ENCODE measurements at regions not wholly inside any gene's neighbourhood (a gene's known extent, or its start where the extent isn't known, plus 50 kb on each side); places are given as distances from the start of the nearest gene placed in this dataset.

DNA sequence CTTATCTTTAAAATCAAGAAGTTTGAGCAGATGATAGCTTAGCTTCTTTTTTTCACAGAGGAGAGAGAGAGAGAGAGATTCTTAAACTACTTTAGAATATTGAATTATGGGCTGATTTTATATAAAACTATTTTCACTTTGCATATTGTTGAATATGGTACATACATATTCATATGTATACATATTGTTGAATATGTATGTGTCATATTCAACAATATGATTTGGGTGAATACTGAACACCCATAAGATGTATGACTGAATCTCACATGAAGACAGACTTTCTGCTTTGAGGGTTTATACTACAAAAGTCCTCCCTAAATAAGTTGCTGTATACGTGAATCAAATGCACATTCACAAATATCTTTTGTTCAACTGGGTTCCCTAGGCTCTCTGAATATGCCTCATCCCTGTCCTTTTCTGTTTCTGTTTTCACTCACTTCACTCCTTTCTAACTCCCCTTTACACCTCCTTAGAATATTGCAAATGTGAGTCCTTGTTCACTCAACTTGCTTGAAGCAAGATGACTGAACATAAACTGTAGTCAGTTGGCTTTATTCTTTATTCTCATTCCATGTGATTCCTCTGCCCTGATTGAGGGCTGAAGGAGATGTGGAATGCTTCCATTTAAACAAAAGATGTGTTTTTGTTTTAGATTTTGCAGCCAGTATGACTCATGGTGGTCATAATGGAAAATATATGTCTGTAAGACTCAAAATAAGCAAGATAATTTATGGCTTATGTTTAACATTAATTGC lies 225.4 kb upstream of the DAB2 start:
- Mint-ChIP-seq H3K36me3 (ENCODE audit: low read depth) (no peaks in the 10 kb centered on the region), H3K9me3 (ENCODE audit: low read depth) (no peaks in the 10 kb centered on the region), H3K27me3 (ENCODE audit: low read depth) (peaks cover 2% of the 10 kb centered on the region), H3K4me1 (ENCODE audit: low read depth) (peaks cover 4% of the 10 kb centered on the region), H3K4me3 (ENCODE audit: unreplicated experiment) (no peak overlapping the region), H3K27ac (ENCODE audit: unreplicated experiment) (no peak overlapping the region)
- DNase-seq (ENCODE audit: low spot score), result no peak
- TF ChIP-seq, protein P1, sequence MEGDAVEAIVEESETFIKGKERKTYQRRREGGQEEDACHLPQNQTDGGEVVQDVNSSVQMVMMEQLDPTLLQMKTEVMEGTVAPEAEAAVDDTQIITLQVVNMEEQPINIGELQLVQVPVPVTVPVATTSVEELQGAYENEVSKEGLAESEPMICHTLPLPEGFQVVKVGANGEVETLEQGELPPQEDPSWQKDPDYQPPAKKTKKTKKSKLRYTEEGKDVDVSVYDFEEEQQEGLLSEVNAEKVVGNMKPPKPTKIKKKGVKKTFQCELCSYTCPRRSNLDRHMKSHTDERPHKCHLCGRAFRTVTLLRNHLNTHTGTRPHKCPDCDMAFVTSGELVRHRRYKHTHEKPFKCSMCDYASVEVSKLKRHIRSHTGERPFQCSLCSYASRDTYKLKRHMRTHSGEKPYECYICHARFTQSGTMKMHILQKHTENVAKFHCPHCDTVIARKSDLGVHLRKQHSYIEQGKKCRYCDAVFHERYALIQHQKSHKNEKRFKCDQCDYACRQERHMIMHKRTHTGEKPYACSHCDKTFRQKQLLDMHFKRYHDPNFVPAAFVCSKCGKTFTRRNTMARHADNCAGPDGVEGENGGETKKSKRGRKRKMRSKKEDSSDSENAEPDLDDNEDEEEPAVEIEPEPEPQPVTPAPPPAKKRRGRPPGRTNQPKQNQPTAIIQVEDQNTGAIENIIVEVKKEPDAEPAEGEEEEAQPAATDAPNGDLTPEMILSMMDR (IDR thresholded peaks at IDR 0.05), result no peak

DNA sequence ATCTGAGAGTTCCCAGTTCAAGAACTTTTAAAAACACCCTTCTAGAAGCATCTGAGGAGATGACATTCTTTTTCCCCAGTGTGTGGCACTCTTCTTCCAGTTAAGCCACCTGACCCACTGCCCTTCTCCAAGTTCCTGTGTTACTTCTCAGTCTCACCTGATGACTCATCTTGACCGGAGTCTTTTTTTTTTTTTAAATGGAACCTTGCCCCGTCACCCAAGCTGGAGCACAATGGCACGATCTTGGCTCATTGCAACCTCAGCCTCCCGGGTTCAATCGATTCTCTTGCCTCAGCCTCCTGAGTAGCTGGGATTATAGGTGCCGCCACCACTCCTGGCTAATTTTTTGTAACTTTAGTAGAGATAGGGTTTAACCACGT lies 224.1 kb upstream of the DAB2 start:
- peaks cover 4% of the 10 kb centered on the region for H3K4me1 Mint-ChIP-seq (ENCODE audit: low read depth)
- DNase-seq (ENCODE audit: low spot score), result no peak
- H3K4me3 Mint-ChIP-seq (ENCODE audit: unreplicated experiment), result no peak overlapping the region
- H3K9me3 Mint-ChIP-seq (ENCODE audit: low read depth), result peaks cover 4% of the 10 kb centered on the region
- no peak overlapping the region for H3K27ac Mint-ChIP-seq (ENCODE audit: unreplicated experiment)
- no peaks in the 10 kb centered on the region for H3K36me3 Mint-ChIP-seq (ENCODE audit: low read depth)
- H3K27me3 Mint-ChIP-seq (ENCODE audit: low read depth), result no peaks in the 10 kb centered on the region
- TF ChIP-seq, protein P1 (IDR thresholded peaks at IDR 0.05), result no peak

DNA sequence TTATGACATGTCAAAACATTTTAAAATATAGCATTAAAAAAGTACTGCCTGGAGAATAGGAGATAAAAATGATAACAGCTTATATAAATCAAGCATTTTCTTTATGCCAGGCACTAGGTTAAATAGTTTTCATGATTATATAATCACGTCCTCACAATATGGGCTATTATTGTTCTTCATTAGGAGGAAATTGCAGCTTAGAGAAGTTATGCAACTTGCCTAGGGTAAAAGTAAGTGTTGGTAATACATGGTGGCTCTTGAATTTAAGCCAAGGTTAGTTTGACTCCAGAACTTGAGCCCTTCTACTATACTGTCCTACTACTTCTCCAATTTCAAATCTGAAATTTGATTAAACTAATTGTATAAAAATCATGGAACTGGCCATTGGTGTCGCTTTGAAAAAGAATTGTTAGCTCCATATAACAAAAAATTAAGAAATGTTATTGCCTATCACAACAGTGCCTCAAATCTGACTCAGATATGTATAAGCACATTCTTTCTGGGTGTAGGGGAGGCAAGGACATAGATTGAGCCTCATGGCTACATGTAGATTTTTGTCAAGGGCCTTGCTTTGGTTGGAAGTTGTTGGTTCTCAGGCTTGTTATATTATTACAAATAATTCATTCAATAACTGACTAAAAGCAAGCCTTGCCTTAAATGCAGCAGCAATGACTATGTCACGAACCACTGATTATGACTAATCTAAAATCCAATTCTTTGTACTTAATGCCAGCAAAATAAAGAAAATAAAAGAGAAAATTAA lies 223.5 kb upstream of the DAB2 start:
- peaks cover 4% of the 10 kb centered on the region for H3K4me1 Mint-ChIP-seq (ENCODE audit: low read depth)
- H3K4me3 Mint-ChIP-seq (ENCODE audit: unreplicated experiment), result no peak overlapping the region
- H3K9me3 Mint-ChIP-seq (ENCODE audit: low read depth), result peaks cover 4% of the 10 kb centered on the region
- TF ChIP-seq, protein P1 (IDR thresholded peaks at IDR 0.05), result no peak
- no peak overlapping the region for H3K27ac Mint-ChIP-seq (ENCODE audit: unreplicated experiment)
- no peak for DNase-seq (ENCODE audit: low spot score)
- H3K36me3 Mint-ChIP-seq (ENCODE audit: low read depth), result no peaks in the 10 kb centered on the region
- no peaks in the 10 kb centered on the region for H3K27me3 Mint-ChIP-seq (ENCODE audit: low read depth)

DNA sequence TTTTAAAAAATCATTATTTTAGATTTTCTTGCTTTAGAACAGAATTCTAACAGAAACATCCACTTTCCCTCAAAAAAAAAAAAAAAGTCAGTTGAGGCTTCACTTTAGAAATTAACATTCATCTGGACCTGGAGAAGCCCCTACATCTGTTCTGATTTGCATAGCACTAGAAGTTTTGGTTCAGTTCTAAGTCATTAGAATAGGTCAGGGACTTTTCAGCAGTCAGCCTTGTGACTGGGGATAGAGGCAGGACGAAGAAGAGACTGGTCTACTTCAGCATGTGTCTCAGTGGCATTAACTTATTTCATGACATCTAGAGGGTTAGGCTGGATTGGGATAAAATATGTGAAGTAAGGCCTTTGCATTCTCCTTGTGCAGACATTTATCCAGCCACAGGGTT lies 215.8 kb upstream of the DAB2 start:
- Mint-ChIP-seq H3K27ac (ENCODE audit: unreplicated experiment) (no peak overlapping the region), H3K36me3 (ENCODE audit: low read depth) (no peaks in the 10 kb centered on the region), H3K4me1 (ENCODE audit: low read depth) (no peaks in the 10 kb centered on the region), H3K27me3 (ENCODE audit: low read depth) (no peaks in the 10 kb centered on the region), H3K9me3 (ENCODE audit: low read depth) (peaks cover 8% of the 10 kb centered on the region), H3K4me3 (ENCODE audit: unreplicated experiment) (no peak overlapping the region)
- DNase-seq (ENCODE audit: low spot score), result no peak
- TF ChIP-seq, protein P1 (IDR thresholded peaks at IDR 0.05), result no peak

DNA sequence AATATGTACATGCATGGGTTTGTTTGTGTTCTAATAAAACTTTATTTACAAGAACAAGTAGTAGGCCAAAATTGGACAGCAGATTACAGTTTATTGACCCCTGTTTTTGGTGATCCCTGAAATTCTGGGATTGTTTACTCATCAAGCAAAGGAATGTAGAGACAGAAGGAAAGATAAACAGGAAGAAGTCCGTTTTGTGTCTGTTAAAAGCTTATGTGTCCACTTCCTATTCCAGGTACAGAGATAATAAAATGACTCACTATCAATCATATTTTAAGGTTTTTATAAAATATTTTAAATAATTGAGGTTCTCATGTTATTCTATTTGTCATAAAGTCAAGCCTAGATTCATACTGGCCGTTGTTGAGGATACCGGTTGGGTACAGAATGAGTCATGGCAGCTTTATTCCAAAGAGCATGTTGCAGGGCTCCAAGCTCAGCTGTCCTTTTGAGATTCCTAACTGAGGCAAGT lies 214.9 kb upstream of the DAB2 start:
- DNase-seq (ENCODE audit: low spot score), result no peak
- H3K27ac Mint-ChIP-seq (ENCODE audit: unreplicated experiment), result no peak overlapping the region
- no peaks in the 10 kb centered on the region for H3K36me3 Mint-ChIP-seq (ENCODE audit: low read depth)
- H3K4me3 Mint-ChIP-seq (ENCODE audit: unreplicated experiment), result no peak overlapping the region
- TF ChIP-seq, protein P1 (IDR thresholded peaks at IDR 0.05), result no peak
- peaks cover 8% of the 10 kb centered on the region for H3K9me3 Mint-ChIP-seq (ENCODE audit: low read depth)
- H3K27me3 Mint-ChIP-seq (ENCODE audit: low read depth), result no peaks in the 10 kb centered on the region
- H3K4me1 Mint-ChIP-seq (ENCODE audit: low read depth), result no peaks in the 10 kb centered on the region
